ENCODE measurements at regions not wholly inside any gene's neighbourhood (a gene's known extent, or its start where the extent isn't known, plus 50 kb on each side); places are given as distances from the start of the nearest gene placed in this dataset.
"Not testable (repeated sequence)": the region's sequence is repeated elsewhere in the genome, so short reads cannot be mapped to it uniquely, and the experiment has no call there.

DNA sequence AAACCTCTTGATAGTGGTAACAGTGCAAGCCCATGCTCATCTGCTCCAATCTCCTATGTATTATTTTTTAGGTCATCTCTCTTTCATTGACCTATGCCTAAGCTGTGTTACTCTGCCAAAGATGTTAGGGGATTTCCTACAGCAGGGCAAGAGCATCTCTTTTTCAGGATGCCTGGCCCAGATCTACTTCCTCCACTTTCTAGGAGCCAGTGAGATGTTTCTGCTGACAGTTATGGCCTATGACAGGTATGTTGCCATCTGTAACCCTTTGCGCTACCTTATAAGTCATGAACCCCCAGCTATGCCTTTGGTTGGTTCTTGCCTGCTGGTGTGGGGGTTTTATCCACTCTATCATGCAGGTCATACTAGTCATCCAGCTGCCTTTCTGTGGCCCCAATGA lies 168.9 kb upstream of the POTEB3 start:
- not testable (repeated sequence) for H3K27me3 Mint-ChIP-seq (ENCODE audit: low read depth); H3K4me3 Mint-ChIP-seq; H3K36me3 Mint-ChIP-seq (ENCODE audit: low read depth); H3K27ac Mint-ChIP-seq; H3K9me3 Mint-ChIP-seq; H3K4me1 Mint-ChIP-seq (ENCODE audit: low read depth)

GRCh38 chr15:21565426-21565825 lies 125.1 kb upstream of the POTEB3 start:
- not testable (repeated sequence) for H3K36me3 Mint-ChIP-seq (ENCODE audit: low read depth); H3K4me3 Mint-ChIP-seq; H3K27ac Mint-ChIP-seq; H3K4me1 Mint-ChIP-seq (ENCODE audit: low read depth); H3K27me3 Mint-ChIP-seq (ENCODE audit: low read depth); H3K9me3 Mint-ChIP-seq

DNA sequence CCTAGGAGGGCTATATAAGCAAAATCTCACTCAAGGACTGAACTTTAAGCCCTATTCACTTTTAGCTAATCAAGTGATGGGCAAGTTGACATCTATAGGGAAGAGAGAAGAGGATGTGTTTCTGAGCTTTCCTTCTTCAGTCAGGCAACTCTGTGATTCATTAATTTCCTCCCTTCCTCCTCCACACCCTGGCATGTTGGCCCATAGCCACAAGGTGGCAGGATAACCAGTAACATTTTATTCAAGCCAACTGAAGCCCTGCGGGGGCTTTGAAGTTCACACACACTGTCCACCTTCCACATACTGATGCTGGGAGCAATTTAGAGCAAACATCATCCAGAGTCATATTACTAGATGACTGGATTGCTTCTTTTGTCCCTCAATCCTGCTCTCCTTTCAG lies 111.5 kb upstream of the POTEB3 start:
- H3K27ac Mint-ChIP-seq; H3K4me3 Mint-ChIP-seq; H3K27me3 Mint-ChIP-seq (ENCODE audit: low read depth); H3K36me3 Mint-ChIP-seq (ENCODE audit: low read depth); H3K9me3 Mint-ChIP-seq; H3K4me1 Mint-ChIP-seq (ENCODE audit: low read depth): not testable (repeated sequence)

- H3K9me3 Mint-ChIP-seq; H3K27me3 Mint-ChIP-seq (ENCODE audit: low read depth); H3K27ac Mint-ChIP-seq; H3K4me3 Mint-ChIP-seq; H3K4me1 Mint-ChIP-seq (ENCODE audit: low read depth); H3K36me3 Mint-ChIP-seq (ENCODE audit: low read depth): not testable (repeated sequence)
These were observed 106.0 kb upstream of the POTEB3 start for GRCh38 chr15:21546182-21546903.

- not testable (repeated sequence) for H3K4me3 Mint-ChIP-seq; H3K4me1 Mint-ChIP-seq (ENCODE audit: low read depth); H3K36me3 Mint-ChIP-seq (ENCODE audit: low read depth); H3K9me3 Mint-ChIP-seq; H3K27me3 Mint-ChIP-seq (ENCODE audit: low read depth); H3K27ac Mint-ChIP-seq
These were observed 92.5 kb upstream of the POTEB3 start for GRCh38 chr15:21532785-21533184.

DNA sequence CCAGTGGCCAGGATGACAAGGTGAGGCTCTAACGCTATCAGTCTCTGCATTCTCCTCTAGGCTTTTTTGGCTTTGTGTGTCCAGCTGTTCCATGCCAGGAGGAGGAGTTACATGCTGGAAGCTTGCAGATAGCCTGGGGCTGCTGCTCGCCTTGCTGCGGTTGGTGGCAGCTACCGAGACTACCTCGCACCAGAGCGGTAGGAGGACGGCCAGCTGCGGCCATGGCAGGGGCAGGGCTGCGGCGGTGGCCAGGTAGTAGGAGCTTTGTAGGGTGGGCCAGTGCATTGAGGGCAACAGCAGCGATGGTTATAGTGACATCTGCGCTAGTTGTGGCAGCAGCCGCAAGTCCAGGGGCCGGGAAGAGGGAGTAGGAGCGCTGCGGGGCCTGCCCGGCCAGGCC lies 75.9 kb upstream of the POTEB3 start:
- not testable (repeated sequence) for H3K27me3 Mint-ChIP-seq (ENCODE audit: low read depth); H3K4me1 Mint-ChIP-seq (ENCODE audit: low read depth); H3K9me3 Mint-ChIP-seq; H3K4me3 Mint-ChIP-seq; H3K36me3 Mint-ChIP-seq (ENCODE audit: low read depth); H3K27ac Mint-ChIP-seq

- not testable (repeated sequence) for H3K27me3 Mint-ChIP-seq (ENCODE audit: low read depth); H3K4me3 Mint-ChIP-seq; H3K27ac Mint-ChIP-seq; H3K4me1 Mint-ChIP-seq (ENCODE audit: low read depth); H3K9me3 Mint-ChIP-seq; H3K36me3 Mint-ChIP-seq (ENCODE audit: low read depth)
These were observed 75.0 kb upstream of the POTEB3 start for GRCh38 chr15:21515296-21515695.

GRCh38 chr15:21503021-21503420 lies 62.7 kb upstream of the POTEB3 start:
- not testable (repeated sequence) for H3K4me3 Mint-ChIP-seq; H3K9me3 Mint-ChIP-seq; H3K36me3 Mint-ChIP-seq (ENCODE audit: low read depth); H3K27ac Mint-ChIP-seq; H3K27me3 Mint-ChIP-seq (ENCODE audit: low read depth); H3K4me1 Mint-ChIP-seq (ENCODE audit: low read depth)

Measured in T-helper 1 cell treated with Interleukin-12 subunit alpha and Interleukin-12 subunit beta and Interleukin-4 antibody, amounts not matched to agents 30 μg/mL and 1 μg/mL, for 36 hours (primary cell).